Uterus (tissue), 2 donors: ENCODE measurements at regions not wholly inside any gene's neighbourhood (a gene's known extent, or its start where the extent isn't known, plus 50 kb on each side); places are given as distances from the start of the nearest gene placed in this dataset.

Experiments used
- POLR2A ChIP-seq, 2 donors: fragments of 450-650 bp; IDR thresholded peaks; one replicate each; pipeline ENCODE4 v1.6.1; 2016; ENCODE audit warnings: antibody characterized with exemption in 2 of 2, mild to moderate bottlenecking in 1 of 2, moderate library complexity in 1 of 2
- TF ChIP-seq, protein P1 (sequence below), 4 experiments: fragments of 200-600 bp in 2 of 4; fragments of 450-650 bp in 2 of 4; sonication (generic) in 2 of 4; IDR thresholded peaks; one replicate each; pipeline ENCODE4 v1.5.1; 2016 to 2019; ENCODE audit warnings: antibody characterized with exemption in 4 of 4, mild to moderate bottlenecking in 2 of 4, moderate library complexity in 1 of 4

DNA sequence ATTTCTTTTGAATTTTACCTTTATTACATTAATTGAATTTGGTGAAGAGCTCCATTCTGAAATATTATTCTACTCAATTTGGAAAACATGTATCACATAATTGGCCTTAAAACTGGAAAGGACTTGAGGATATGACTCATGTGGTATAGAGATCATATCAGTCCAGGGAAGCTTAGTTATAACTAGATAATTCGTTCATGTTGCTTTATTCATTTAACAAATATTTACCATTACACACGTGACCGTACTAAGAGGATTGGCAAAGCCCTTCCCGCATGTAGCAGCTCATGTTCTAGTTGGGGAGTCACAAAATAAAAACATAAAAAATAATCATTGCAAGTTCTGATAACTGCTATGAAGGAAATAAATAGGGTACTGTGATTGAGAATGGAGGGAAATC is 1816.5 kb downstream of the MAT2B start:
- TF ChIP-seq, protein P1, sequence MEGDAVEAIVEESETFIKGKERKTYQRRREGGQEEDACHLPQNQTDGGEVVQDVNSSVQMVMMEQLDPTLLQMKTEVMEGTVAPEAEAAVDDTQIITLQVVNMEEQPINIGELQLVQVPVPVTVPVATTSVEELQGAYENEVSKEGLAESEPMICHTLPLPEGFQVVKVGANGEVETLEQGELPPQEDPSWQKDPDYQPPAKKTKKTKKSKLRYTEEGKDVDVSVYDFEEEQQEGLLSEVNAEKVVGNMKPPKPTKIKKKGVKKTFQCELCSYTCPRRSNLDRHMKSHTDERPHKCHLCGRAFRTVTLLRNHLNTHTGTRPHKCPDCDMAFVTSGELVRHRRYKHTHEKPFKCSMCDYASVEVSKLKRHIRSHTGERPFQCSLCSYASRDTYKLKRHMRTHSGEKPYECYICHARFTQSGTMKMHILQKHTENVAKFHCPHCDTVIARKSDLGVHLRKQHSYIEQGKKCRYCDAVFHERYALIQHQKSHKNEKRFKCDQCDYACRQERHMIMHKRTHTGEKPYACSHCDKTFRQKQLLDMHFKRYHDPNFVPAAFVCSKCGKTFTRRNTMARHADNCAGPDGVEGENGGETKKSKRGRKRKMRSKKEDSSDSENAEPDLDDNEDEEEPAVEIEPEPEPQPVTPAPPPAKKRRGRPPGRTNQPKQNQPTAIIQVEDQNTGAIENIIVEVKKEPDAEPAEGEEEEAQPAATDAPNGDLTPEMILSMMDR (IDR thresholded peaks at IDR 0.05): no peak
- no peak for TF ChIP-seq POLR2A (IDR thresholded peaks at IDR 0.05)
